ENCODE measurements at regions not wholly inside any gene's neighbourhood (a gene's known extent, or its start where the extent isn't known, plus 50 kb on each side); places are given as distances from the start of the nearest gene placed in this dataset.

DNA sequence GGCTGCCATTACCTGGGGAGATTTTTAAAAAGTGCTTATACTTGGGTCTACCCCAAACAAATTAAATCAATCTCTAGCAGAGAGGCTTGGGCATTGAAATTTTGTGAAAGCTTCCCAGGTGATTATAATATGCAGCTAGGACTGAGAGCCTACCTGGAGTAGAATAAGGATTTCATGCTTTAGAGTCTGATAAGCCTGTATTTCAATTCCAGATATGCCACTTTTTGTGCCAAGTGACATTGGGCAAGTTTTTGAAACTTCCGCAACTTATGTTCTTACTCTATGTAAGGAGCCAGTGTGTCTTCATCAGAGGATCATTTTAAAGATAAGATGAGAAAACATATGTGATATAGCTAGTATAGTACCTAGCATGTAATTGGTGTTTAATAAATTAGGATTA lies 159.8 kb upstream of the LRIG3 start:
- DNase-seq (ENCODE audit: low read depth) = no peak
- no peak overlapping the region for H3K4me3 ChIP-seq (ENCODE audit: low read depth, low read length)
- TF ChIP-seq CTCF (IDR thresholded peaks at IDR 0.05; ENCODE audit: insufficient read depth, low read depth, low read length, missing control alignments) = no peak

DNA sequence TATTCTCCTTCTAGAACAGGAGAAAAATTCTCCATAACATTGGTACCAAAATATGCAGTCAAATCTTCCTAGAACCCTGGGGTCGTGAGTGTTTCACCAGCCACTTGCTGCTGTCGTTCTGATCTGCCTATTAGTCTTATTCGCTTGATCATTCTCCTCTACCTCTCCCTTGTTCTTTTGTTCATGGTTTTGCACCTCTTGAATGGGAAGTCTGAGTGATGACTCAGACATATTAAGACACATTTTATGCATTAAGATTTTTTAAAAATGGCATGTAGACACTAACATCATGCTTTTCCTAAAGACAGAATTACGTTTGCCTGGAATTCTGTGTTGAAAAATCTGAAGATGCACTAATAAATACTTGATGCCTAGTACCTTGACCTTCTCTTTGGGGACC lies 159.2 kb upstream of the LRIG3 start:
- no peak for TF ChIP-seq CTCF (IDR thresholded peaks at IDR 0.05; ENCODE audit: insufficient read depth, low read depth, low read length, missing control alignments)
- DNase-seq (ENCODE audit: low read depth) = no peak
- no peak overlapping the region for H3K4me3 ChIP-seq (ENCODE audit: low read depth, low read length)

GRCh38 chr12:59079002-59079401 lies 158.7 kb upstream of the LRIG3 start:
- DNase-seq (ENCODE audit: low read depth) = no peak
- H3K4me3 ChIP-seq (ENCODE audit: low read depth, low read length) = no peak overlapping the region
- TF ChIP-seq CTCF (IDR thresholded peaks at IDR 0.05; ENCODE audit: insufficient read depth, low read depth, low read length, missing control alignments) = no peak

- TF ChIP-seq CTCF (IDR thresholded peaks at IDR 0.05; ENCODE audit: insufficient read depth, low read depth, low read length, missing control alignments) = no peak
- no peak overlapping the region for H3K4me3 ChIP-seq (ENCODE audit: low read depth, low read length)
- DNase-seq (ENCODE audit: low read depth) = no peak
Observed at GRCh38 chr12:59077575-59078426, 157.5 kb upstream of the LRIG3 start.

- DNase-seq (ENCODE audit: low read depth) = no peak
- H3K4me3 ChIP-seq (ENCODE audit: low read depth, low read length) = no peak overlapping the region
- TF ChIP-seq CTCF (IDR thresholded peaks at IDR 0.05; ENCODE audit: insufficient read depth, low read depth, low read length, missing control alignments) = no peak
Observed at GRCh38 chr12:59077153-59077552, 156.8 kb upstream of the LRIG3 start.

DNA sequence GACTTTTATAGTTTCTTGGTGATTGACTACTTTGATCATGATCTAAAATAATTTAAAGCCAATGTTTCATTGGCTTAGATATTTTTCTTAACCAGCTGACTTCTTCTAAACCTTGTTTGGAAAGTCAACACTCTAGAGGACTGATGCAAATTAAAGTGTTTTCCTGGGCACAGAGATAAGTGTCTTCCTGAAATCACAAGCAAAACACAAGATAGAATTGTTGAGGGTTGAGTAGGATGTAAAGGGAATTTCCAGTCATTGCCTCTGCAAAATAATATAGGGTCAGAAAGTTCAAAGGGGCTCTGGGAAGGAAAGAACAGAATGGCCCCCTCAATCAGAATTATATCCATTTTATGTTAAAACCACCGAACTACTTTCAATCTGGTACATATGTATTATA lies 156.3 kb upstream of the LRIG3 start:
- no peak for DNase-seq (ENCODE audit: low read depth)
- no peak for TF ChIP-seq CTCF (IDR thresholded peaks at IDR 0.05; ENCODE audit: insufficient read depth, low read depth, low read length, missing control alignments)
- H3K4me3 ChIP-seq (ENCODE audit: low read depth, low read length) = no peak overlapping the region

Measured in GM12865 (cell line).